ENCODE measurements at regions not wholly inside any gene's neighbourhood (a gene's known extent, or its start where the extent isn't known, plus 50 kb on each side); places are given as distances from the start of the nearest gene placed in this dataset.

DNA sequence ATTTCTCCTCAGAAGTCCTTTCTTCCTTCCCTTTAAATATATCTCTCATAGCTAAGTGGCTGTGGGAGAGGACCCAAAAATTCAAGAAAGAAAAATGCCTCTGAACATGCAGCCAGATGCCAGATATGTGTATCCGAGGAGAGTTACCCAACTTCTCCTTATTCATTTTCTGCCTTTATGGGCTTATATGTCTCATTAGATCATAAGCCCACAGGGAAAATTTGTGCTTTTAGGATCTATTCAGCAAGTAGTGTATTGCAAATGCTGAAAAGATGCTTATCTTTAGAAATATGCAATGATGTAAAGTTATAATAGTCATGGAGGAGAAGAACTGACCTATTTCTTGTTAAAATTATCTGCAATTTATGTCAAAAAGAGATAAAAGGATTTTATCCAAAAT is 371.8 kb upstream of the NOCT start:
- TF ChIP-seq ZFP3 (CRISPR knock-in tag; IDR thresholded peaks at IDR 0.05) (no peak), ARNTL (CRISPR knock-in tag; IDR thresholded peaks at IDR 0.05; ENCODE audit: borderline replicate concordance, low read depth) (no peak), GLIS3 (CRISPR knock-in tag; IDR thresholded peaks at IDR 0.05) (no peak)
- TF ChIP-seq, protein P1, sequence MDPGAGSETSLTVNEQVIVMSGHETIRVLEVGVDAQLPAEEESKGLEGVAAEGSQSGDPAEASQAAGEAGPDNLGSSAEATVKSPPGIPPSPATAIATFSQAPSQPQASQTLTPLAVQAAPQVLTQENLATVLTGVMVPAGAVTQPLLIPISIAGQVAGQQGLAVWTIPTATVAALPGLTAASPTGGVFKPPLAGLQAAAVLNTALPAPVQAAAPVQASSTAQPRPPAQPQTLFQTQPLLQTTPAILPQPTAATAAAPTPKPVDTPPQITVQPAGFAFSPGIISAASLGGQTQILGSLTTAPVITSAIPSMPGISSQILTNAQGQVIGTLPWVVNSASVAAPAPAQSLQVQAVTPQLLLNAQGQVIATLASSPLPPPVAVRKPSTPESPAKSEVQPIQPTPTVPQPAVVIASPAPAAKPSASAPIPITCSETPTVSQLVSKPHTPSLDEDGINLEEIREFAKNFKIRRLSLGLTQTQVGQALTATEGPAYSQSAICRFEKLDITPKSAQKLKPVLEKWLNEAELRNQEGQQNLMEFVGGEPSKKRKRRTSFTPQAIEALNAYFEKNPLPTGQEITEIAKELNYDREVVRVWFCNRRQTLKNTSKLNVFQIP (CRISPR knock-in tag; IDR thresholded peaks at IDR 0.05; ENCODE audit: borderline replicate concordance, low read depth), result no peak

All from SK-N-SH treated with all-trans-retinoic acid at 6 μM for 48 hours (cell line).